ENCODE measurements at regions not wholly inside any gene's neighbourhood (a gene's known extent, or its start where the extent isn't known, plus 50 kb on each side); places are given as distances from the start of the nearest gene placed in this dataset.
A peak's percentile ranks its signal among the peaks of the same experiment; 100 is the strongest.
"Not testable (repeated sequence)": the region's sequence is repeated elsewhere in the genome, so short reads cannot be mapped to it uniquely, and the experiment has no call there.

DNA sequence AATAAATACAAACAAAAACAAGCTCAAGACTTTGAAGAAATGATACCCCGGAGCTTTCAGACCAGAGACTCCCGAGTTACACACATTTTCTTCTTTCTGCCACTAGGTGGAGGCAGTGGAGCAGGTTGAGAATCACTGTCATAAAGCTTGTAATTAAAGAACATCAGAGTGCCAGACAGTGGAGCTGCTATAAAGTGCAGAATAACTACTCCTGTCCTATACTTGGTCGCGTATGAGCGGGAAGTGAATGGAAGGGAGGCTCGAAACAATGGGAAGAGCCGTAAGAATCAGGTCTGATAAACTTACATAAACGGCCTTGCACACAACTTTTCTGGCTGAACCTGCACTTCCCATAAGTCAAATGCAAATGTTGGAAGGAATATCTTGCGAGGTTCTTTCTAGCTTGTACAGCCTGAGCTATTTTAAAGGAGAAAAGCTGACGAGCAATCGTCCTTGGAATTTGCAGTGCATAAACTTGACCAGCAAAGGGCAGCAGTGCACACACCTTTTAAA lies 189.0 kb downstream of the RPIA start:
- peak; percentile 57 for DNase-seq (ENCODE audit: low read depth)
- no peak overlapping the region for H3K4me3 ChIP-seq (ENCODE audit: control insufficient read depth, low read depth, low read length)
- TF ChIP-seq, protein P1, sequence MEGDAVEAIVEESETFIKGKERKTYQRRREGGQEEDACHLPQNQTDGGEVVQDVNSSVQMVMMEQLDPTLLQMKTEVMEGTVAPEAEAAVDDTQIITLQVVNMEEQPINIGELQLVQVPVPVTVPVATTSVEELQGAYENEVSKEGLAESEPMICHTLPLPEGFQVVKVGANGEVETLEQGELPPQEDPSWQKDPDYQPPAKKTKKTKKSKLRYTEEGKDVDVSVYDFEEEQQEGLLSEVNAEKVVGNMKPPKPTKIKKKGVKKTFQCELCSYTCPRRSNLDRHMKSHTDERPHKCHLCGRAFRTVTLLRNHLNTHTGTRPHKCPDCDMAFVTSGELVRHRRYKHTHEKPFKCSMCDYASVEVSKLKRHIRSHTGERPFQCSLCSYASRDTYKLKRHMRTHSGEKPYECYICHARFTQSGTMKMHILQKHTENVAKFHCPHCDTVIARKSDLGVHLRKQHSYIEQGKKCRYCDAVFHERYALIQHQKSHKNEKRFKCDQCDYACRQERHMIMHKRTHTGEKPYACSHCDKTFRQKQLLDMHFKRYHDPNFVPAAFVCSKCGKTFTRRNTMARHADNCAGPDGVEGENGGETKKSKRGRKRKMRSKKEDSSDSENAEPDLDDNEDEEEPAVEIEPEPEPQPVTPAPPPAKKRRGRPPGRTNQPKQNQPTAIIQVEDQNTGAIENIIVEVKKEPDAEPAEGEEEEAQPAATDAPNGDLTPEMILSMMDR (conservative IDR thresholded peaks at IDR 0.05; ENCODE audit: control insufficient read depth, insufficient read depth, low read depth, low read length): peak; percentile 80

DNA sequence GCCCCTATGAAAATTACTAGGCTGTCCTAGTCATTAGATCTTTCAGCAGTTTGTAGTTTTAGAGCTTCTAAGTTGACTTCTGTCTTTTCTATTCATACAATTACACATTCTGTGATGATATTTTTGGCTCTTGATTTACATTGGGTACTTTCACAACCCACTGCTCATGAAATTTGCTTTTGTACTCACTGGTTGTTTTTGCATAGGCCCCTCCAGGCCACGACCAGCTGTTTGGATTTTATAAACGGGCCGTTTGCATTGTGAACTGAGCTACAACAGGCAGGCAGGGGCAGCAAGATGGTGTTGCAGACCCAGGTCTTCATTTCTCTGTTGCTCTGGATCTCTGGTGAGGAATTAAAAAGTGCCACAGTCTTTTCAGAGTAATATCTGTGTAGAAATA lies 193.8 kb downstream of the RPIA start:
- no peak overlapping the region for H3K4me3 ChIP-seq (ENCODE audit: control insufficient read depth, low read depth, low read length)
- no peak for DNase-seq (ENCODE audit: low read depth)
- TF ChIP-seq, protein P1 (conservative IDR thresholded peaks at IDR 0.05; ENCODE audit: control insufficient read depth, insufficient read depth, low read depth, low read length): no peak

DNA sequence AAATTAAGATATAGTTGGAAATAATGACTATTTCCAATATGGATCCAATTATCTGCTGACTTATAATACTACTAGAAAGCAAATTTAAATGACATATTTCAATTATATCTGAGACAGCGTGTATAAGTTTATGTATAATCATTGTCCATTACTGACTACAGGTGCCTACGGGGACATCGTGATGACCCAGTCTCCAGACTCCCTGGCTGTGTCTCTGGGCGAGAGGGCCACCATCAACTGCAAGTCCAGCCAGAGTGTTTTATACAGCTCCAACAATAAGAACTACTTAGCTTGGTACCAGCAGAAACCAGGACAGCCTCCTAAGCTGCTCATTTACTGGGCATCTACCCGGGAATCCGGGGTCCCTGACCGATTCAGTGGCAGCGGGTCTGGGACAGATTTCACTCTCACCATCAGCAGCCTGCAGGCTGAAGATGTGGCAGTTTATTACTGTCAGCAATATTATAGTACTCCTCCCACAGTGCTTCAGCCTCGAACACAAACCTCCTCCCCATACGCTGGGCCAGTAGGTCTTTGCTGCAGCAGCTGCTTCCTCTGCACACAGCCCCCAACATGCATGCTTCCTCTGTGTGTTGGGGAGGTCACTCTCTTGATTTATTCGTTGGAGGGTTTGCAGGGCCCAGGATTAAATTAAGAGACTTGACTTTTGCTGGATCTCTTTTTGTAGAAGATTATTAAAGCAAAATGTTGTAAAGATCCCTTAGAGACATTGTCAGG lies 194.4 kb downstream of the RPIA start:
- H3K4me3 ChIP-seq (ENCODE audit: control insufficient read depth, low read depth, low read length): no peak overlapping the region
- DNase-seq (ENCODE audit: low read depth): no peak
- TF ChIP-seq, protein P1 (conservative IDR thresholded peaks at IDR 0.05; ENCODE audit: control insufficient read depth, insufficient read depth, low read depth, low read length): no peak

DNA sequence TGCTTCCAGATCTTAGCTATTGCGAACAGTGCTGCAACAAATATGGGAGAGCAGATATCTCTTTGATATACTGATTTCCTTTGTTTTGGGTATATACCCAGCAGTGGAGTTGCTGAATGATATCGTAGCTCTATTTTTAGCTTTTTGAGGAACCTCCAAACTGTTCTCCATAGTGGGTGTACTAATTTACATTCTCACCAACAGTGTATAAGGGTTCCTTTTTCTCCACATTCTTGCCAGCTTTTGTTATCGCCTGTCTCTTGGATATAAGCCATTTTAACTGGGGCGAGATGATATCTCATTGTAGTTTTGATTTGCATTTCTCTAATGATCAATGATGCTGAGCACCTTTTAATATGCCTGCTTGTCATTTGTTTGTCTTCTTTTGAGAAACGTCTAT lies 196.0 kb downstream of the RPIA start:
- not testable (repeated sequence) for DNase-seq (ENCODE audit: low read depth)

DNA sequence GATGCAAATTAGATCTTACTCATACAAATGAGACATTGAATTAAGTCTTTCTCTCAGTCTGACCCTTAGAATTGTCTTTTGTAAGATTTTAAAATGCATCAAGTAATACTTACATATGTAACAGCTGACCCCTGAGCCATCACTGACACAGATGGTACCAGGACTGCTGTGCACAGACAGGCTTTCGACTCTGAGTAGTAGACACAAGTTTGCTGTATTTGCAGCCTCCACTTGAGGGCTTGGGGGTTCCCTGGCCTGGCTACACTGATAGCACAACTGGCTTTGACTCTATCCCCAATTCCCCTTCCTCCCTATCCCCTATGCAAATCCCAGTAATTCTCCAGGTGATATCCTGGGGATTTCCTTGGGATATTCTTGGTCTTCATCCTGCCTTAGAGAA lies 200.7 kb downstream of the RPIA start:
- TF ChIP-seq, protein P1 (conservative IDR thresholded peaks at IDR 0.05; ENCODE audit: control insufficient read depth, insufficient read depth, low read depth, low read length): no peak
- H3K4me3 ChIP-seq (ENCODE audit: control insufficient read depth, low read depth, low read length): no peak overlapping the region
- no peak for DNase-seq (ENCODE audit: low read depth)

More for the DNA sequence above, 196.0 kb downstream of the RPIA start:
- not testable (repeated sequence) for H3K4me3 ChIP-seq (ENCODE audit: control insufficient read depth, low read depth, low read length)

DNA sequence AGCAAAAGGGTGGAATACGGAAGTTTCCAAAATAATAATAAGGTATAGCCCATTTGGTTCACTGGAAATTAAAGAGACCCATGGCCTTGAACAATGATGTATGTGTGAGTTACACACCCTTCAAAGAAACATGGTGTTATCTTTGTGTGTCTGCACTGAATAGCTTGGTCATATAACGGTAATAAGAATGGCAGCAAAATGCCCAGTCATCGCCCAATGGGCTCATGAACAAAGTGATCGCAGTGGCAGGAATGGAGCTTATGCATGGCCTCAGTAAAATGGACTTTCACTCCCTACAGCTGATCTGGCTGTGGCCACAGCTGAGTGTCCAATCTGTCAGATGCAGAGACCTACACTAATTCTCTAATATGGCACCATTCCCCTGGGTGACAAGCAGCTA lies 201.3 kb downstream of the RPIA start:
- no peak overlapping the region for H3K4me3 ChIP-seq (ENCODE audit: control insufficient read depth, low read depth, low read length)
- DNase-seq (ENCODE audit: low read depth): no peak
- TF ChIP-seq, protein P1 (conservative IDR thresholded peaks at IDR 0.05; ENCODE audit: control insufficient read depth, insufficient read depth, low read depth, low read length): no peak

DNA sequence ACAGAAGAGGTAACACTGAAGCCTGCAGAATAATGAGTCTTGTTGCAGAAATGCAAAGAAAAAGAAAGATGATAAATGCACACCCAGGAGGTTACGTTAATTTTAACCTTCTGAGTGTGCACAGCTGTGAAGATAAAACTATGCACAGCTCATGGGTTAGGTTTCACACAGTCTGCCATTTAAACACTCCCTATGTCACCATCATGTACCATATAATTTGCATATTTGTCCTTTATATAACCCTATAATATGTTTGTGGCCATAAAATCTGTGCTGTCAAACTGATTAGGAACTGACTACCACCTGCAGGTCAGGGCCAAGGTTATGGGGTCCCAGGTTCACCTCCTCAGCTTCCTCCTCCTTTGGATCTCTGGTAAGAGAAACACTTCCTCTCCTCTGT lies 205.5 kb downstream of the RPIA start:
- TF ChIP-seq, protein P1 (conservative IDR thresholded peaks at IDR 0.05; ENCODE audit: control insufficient read depth, insufficient read depth, low read depth, low read length): no peak
- no peak for DNase-seq (ENCODE audit: low read depth)
- no peak overlapping the region for H3K4me3 ChIP-seq (ENCODE audit: control insufficient read depth, low read depth, low read length)
